ENCODE measurements at regions not wholly inside any gene's neighbourhood (a gene's known extent, or its start where the extent isn't known, plus 50 kb on each side); places are given as distances from the start of the nearest gene placed in this dataset.

GRCh38 chr10:78405736-78406135, 372.1 kb downstream of the RPS24 start:
- TF ChIP-seq CTCF (conservative IDR thresholded peaks at IDR 0.05; ENCODE audit: low read depth, low read length) (no peak), EZH2 (IDR thresholded peaks at IDR 0.05; ENCODE audit: borderline replicate concordance, low read depth, low read length, poor library complexity, severe bottlenecking) (no peak)
